Activated T-cell treated with anti-CD3 and anti-CD28 coated beads for 24 hours (primary cell): ENCODE measurements at regions not wholly inside any gene's neighbourhood (a gene's known extent, or its start where the extent isn't known, plus 50 kb on each side); places are given as distances from the start of the nearest gene placed in this dataset.

Source experiments
- DNase-seq: peaks from one replicate; pipeline ENCODE4 v3.0.0-alpha.2; 2020; ENCODE audit warnings: low read depth

- DNase-seq = no peak
Measured at GRCh38 chr16:73817526-73818324, 478.9 kb upstream of the PSMD7 start.

- no peak for DNase-seq
Measured at GRCh38 chr16:73813527-73813926, 483.1 kb upstream of the PSMD7 start.

DNA sequence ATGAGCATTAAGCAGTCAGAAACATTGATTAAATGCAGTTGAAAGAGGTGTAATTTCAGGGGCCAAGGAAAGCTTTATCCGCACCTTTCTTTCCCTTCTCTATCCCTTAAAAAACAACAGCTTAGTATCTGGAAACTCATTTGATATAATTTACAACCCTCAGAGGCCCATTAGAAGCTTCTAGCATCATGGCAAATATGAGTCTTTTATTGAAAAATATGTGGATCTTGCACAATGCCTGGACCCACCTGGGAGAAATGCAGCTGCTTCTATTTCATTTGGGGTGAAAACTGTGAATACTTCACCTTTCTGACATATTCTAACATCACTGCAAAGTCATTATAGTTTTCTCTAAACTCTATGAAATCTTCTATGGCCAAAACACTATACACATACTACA is 492.2 kb upstream of the PSMD7 start:
- no peak for DNase-seq

DNA sequence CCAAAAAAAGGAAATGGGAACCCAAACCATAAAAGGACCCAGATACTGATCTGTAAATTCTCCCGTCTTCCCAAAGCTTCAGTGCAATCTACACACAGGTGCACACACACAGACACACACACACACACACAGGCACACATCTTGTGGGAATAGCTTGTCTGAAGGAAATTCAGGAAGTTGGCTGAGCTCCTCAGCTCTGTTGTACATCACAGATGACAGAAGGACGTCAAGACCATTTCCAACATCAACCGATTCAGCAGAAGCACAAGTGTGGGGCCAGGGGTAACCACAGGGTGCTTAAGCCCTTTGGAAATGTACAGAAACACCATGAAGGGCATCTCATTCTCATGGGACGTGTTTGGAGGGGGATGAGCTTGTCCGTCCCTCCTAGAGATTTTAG is 498.1 kb upstream of the PSMD7 start:
- DNase-seq = no peak

GRCh38 chr16:73797115-73797514 is 499.5 kb upstream of the PSMD7 start:
- no peak for DNase-seq

DNA sequence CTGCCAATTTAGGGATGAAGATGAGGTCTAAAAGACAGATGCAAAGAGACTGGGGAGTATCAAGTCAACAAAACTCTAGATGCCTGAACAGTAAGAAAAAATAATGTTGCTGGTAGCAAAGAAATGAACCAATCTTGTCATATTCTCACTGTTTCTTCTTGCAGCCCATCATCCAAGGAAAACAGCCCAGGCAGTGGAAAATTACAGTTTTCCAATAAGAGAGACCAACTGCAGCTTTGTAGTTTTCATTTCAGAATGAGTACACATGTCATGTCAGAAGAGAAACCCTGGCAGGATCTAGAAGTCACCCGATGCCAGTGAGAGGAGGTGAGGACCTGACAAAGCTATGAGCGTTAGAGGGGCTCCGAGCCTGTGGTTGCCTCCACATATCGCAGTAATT is 500.4 kb upstream of the PSMD7 start:
- no peak for DNase-seq

GRCh38 chr16:73794994-73795393 is 501.6 kb upstream of the PSMD7 start:
- no peak for DNase-seq

DNA sequence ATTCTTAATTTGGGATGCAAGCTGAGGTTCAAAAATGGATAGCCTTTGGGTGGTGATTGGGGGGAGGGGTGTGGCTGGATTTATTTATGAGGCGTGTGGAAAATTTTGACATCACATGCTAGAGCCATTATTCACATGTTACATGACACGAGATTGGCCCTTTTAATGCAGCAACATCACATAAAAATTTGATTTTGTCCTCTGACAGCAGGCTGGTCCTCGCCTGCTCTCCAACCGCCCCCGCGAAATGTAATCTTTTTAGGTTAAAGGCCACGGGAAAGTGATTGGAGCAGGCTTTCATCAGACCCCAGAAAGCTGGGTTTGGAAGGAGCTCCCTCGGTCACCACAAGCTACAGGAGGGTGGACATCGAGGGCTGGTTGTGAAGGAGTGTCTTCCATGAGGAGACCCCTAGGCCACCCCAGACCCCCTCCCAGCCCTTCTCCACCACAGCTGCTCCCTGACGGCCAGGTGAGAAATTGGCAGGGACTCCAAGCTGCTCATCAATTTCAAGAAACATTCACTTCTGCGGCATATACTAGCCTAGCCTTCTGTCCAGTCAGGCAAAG is 502.7 kb upstream of the PSMD7 start:
- no peak for DNase-seq

DNA sequence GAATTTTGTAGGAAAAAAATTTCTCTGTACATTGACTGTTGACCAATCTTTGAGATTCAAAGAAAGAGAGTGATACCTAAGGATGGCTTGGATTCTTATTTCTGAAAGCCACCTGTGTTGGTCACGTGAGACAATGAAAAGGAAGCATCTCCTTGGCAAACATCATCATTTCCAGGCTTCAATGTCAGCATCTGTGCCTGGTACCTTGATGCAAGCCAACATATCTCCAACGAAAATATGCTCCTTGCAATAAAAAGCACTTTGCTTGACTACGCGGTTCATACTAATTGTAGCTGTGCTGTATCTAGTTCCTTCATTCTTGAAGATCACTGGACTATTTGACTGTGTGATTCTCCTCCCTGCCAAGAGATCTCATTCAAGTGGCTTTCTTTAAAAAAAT is 503.4 kb upstream of the PSMD7 start:
- DNase-seq = no peak

DNA sequence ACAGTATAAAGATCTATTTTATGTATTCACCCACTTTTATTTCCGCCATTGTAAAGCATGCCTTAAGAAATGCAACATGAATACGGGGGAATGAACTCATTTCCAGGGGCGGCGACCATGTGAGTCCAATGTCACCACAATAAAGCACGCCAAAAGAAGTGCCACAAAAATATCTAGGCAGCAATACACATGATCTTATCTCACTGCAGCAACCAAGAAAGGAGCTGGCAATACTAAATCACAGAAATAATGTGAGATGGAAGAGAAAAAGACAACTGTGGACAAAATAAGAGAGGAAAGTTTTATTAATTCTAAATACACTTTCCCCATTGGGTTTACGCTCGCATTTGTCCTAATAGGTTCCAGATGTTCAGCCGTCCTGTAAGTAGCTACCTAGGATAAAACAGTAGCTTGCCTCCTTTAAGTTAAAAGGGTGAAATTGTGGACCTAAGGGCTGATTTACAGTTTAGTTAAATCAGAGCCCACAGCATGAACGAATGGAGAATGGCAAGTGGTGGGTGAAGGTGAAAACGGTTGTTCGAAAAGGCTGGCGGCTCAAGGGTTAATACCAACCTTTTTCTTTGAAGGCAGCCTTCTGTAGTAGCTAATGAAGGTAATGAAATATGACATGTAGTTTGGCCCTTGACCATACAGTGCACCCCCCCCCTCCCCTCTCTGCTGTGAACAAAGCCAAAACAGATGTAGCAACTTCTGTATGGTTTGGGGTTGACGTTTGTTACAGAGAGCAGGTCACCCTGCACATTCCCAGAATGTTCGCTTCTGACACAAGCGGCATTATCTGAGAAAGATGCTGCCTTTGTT is 504.2 kb upstream of the PSMD7 start:
- no peak for DNase-seq

GRCh38 chr16:73781297-73781696 is 515.3 kb upstream of the PSMD7 start:
- DNase-seq = no peak

GRCh38 chr16:73778887-73779286 is 517.7 kb upstream of the PSMD7 start:
- no peak for DNase-seq

GRCh38 chr16:73775841-73776388 is 520.7 kb upstream of the PSMD7 start:
- DNase-seq = no peak

DNA sequence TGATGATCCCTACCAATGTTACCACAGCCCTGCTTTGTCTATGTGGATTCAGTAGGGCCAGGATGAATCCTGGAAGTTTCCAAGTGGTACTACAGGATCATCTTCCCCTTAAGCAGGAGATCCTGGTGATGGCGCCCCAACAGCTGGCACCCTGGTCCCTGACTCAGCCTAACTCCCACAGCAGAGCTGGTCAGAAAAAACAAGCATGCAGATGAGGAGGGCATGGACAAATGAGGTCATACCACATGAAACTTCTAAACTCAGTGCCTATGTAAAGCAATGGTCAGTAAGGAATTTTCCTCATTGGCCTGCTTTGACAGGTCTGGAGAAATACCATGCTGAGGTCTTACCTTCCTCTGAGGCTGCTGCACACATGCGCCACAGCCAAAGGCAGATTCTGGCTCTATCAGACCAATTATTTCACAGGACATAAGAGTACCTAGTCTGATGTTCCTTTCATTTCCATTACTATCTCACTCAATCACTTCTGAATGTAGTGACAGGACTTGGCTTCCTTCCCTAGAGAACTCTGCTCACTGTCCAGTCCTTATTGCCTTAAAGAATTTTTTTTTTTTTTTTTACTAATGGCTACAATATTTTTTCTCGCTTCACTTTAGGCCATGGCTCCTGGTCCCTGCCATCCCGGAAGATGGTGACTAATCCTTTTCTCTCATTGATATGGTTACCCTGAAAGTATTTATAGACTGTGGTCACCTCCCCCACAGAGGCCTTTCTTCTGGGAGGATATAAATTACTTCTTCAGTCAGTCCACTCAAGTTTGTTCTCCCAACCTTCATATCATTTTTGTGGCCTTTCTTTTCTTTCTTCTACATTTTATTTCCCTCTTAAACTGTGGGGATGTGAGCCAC is 525.2 kb upstream of the PSMD7 start:
- no peak for DNase-seq

DNA sequence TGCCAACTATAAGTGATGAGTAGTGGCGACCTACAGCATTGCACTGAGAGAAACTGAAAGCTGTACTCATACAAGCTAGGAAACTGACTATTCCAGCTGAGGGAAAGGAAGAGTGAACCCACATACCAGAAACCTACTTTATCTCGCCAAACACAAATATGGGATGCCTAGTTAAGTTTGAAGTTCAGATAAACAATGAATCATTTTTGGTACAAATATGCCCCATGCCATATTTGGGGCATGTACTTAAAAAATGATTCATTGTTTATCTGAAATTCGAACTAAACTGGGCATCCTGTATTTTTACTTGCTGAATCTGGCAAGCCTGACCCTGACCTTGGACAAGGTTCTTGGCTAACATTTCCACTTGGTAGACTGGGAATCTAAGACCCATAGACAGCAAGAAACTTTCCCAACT is 527.8 kb upstream of the PSMD7 start:
- no peak for DNase-seq

- no peak for DNase-seq
Measured at GRCh38 chr16:73764321-73764720, 532.3 kb upstream of the PSMD7 start.

GRCh38 chr16:73756289-73757178 is 540.1 kb upstream of the PSMD7 start:
- DNase-seq = no peak

DNA sequence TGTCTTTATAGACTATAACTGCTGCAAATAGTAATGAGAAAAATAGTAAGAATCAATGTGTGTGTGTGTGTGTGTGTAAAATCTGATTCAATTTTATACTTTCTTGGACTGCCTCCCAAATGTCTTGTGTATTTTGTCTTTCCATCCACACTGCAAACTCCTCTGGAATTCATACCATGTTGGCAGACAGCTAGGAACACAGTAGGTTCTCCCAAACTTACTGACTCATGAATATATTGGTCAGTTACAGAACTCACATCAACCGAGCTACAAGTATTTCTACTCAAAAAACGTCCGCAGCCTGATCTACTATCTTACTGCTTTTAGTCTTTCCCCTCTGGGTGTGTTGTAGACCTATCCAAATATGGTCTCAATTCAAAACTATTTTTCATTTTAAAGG is 542.7 kb upstream of the PSMD7 start:
- DNase-seq = no peak

- no peak for DNase-seq
Measured at GRCh38 chr16:73750639-73751038, 546.0 kb upstream of the PSMD7 start.

- DNase-seq = no peak
Measured at GRCh38 chr16:73747328-73747727, 549.3 kb upstream of the PSMD7 start.

- no peak for DNase-seq
Measured at GRCh38 chr16:73746554-73746953, 550.1 kb upstream of the PSMD7 start.
